HG02973 (cell line): ENCODE measurements at regions not wholly inside any gene's neighbourhood (a gene's known extent, or its start where the extent isn't known, plus 50 kb on each side); places are given as distances from the start of the nearest gene placed in this dataset.
"Not testable (repeated sequence)": the region's sequence is repeated elsewhere in the genome, so short reads cannot be mapped to it uniquely, and the experiment has no call there.

Experiments used
- ATAC-seq: cut with Tn5 transposase; IDR thresholded peaks from one replicate; pipeline ENCODE4 v1.9.1; 2021; ENCODE audit warnings: moderate library complexity; ENCODE audit not compliant: unreplicated experiment

GRCh38 chr2:111250448-111251030 is 129.8 kb downstream of the BCL2L11 start:
- ATAC-seq, result no peak

- ATAC-seq, result no peak
Measured at GRCh38 chr2:111251711-111252110, 131.0 kb downstream of the BCL2L11 start.

GRCh38 chr2:111252436-111252835 is 131.7 kb downstream of the BCL2L11 start:
- ATAC-seq, result no peak

- ATAC-seq, result not testable (repeated sequence)
Measured at GRCh38 chr2:111254916-111255315, 134.2 kb downstream of the BCL2L11 start.

- not testable (repeated sequence) for ATAC-seq
Measured at GRCh38 chr2:111256628-111257027, 135.9 kb downstream of the BCL2L11 start.

- ATAC-seq, result not testable (repeated sequence)
Measured at GRCh38 chr2:111257607-111258006, 136.9 kb downstream of the BCL2L11 start.

- ATAC-seq, result not testable (repeated sequence)
Measured at GRCh38 chr2:111258318-111258717, 137.6 kb downstream of the BCL2L11 start.

- ATAC-seq, result not testable (repeated sequence)
Measured at GRCh38 chr2:111262627-111263379, 142.1 kb downstream of the BCL2L11 start.

GRCh38 chr2:111263380-111264017 is 142.8 kb downstream of the BCL2L11 start:
- not testable (repeated sequence) for ATAC-seq

GRCh38 chr2:111264956-111265355 is 144.2 kb downstream of the BCL2L11 start:
- not testable (repeated sequence) for ATAC-seq

GRCh38 chr2:111266556-111266955 is 145.8 kb downstream of the BCL2L11 start:
- not testable (repeated sequence) for ATAC-seq

GRCh38 chr2:111267038-111267437 is 146.3 kb downstream of the BCL2L11 start:
- ATAC-seq, result not testable (repeated sequence)

GRCh38 chr2:111269761-111270323 is 149.1 kb downstream of the BCL2L11 start:
- ATAC-seq, result not testable (repeated sequence)

- not testable (repeated sequence) for ATAC-seq
Measured at GRCh38 chr2:111270569-111270968, 149.9 kb downstream of the BCL2L11 start.

GRCh38 chr2:111271647-111272304 is 151.1 kb downstream of the BCL2L11 start:
- not testable (repeated sequence) for ATAC-seq

- not testable (repeated sequence) for ATAC-seq
Measured at GRCh38 chr2:111273007-111273406, 152.3 kb downstream of the BCL2L11 start.

- not testable (repeated sequence) for ATAC-seq
Measured at GRCh38 chr2:111275047-111275853, 154.5 kb downstream of the BCL2L11 start.

- ATAC-seq, result not testable (repeated sequence)
Measured at GRCh38 chr2:111275854-111276171, 155.1 kb downstream of the BCL2L11 start.

- not testable (repeated sequence) for ATAC-seq
Measured at GRCh38 chr2:111278133-111278532, 157.4 kb downstream of the BCL2L11 start.

GRCh38 chr2:111280709-111281286 is 160.1 kb downstream of the BCL2L11 start:
- ATAC-seq, result not testable (repeated sequence)
